GM12878 (cell line): ENCODE measurements at regions not wholly inside any gene's neighbourhood (a gene's known extent, or its start where the extent isn't known, plus 50 kb on each side); places are given as distances from the start of the nearest gene placed in this dataset.

Experiments
- ATAC-seq: fragments of 200-7000 bp; cut with Tn5 transposase; 3 replicates; pipeline ENCODE4 v1.9.1; 2020; ENCODE audit warnings: mild to moderate bottlenecking, moderate library complexity
- BruUV-seq: library from RNA; stranded (reverse); fragments of 400-500 nt; replicated peaks from 2 replicates; lab custom pipeline; 2021; lab: Mats Ljungman, UMichigan
- CTCF ChIA-PET: fragments of 300-600 bp; sonication (Branson Sonifier 250); formaldehyde crosslinking; extraction: SDS; loops from one replicate; lab custom pipeline; 2021; ENCODE audit warnings: inconsistent platforms; lab: Yijun Ruan, JAX
- POLR2A ChIA-PET: fragments of 350-600 bp; formaldehyde crosslinking; extraction: SDS; loops from one replicate; lab custom pipeline; 2021; ENCODE audit warnings: inconsistent platforms; lab: Charles Lee
- RAD21 ChIA-PET: fragments of 300-600 bp; sonication (Branson Sonifier 250); formaldehyde crosslinking; loops from one replicate; lab custom pipeline; 2023; ENCODE audit warnings: antibody characterized with exemption; ENCODE audit not compliant: unreplicated experiment; lab: Charles Lee
- SMC1A ChIA-PET: fragments of 300-600 bp; sonication (Branson Sonifier 250); formaldehyde crosslinking; loops from one replicate; lab custom pipeline; 2023; ENCODE audit not compliant: unreplicated experiment, uncharacterized antibody; lab: Charles Lee
- DNase-seq: peaks from one replicate; pipeline ENCODE4 v3.0.0-alpha.2; 2011; ENCODE audit warnings: low read depth, low spot score
- FAIRE-seq: peaks from 3 replicates; lab custom pipeline; 2011; peaks lifted over from hg19 to GRCh38; lab: Jason Lieb, UNC
- H2AFZ ChIP-seq: 2 replicates; pipeline ENCODE4 v1.6.0; 2011; ENCODE audit warnings: low read depth, low read length, control low read depth; ENCODE audit not compliant: control insufficient read depth
- H3K27ac ChIP-seq: 2 replicates; pipeline ENCODE4 v1.5.1; 2011; ENCODE audit warnings: control low read depth; ENCODE audit not compliant: control insufficient read depth, insufficient read depth
- H3K27me3 ChIP-seq, 2 experiments: replicated peaks in 1 of 2; 2 replicates each; pipeline versions ENCODE4 v1.6.0 to v1.6.1; 2011; ENCODE audit warnings: low read length in 1 of 2; ENCODE audit not compliant: control insufficient read depth in 2 of 2, insufficient read depth in 2 of 2
- H3K36me3 ChIP-seq, 2 experiments: 2 replicates each; pipeline ENCODE4 v1.5.1; 2011; ENCODE audit warnings: low read length in 1 of 2; ENCODE audit not compliant: control insufficient read depth in 2 of 2, insufficient read depth in 2 of 2
- H3K4me1 ChIP-seq: 2 replicates; pipeline ENCODE4 v1.6.1; 2011; ENCODE audit warnings: mild to moderate bottlenecking, low read length, moderate library complexity, mixed read lengths; ENCODE audit not compliant: control insufficient read depth, insufficient read depth
- H3K4me2 ChIP-seq: 2 replicates; pipeline ENCODE4 v1.6.0; 2011; ENCODE audit warnings: control low read depth; ENCODE audit not compliant: control insufficient read depth, insufficient read depth
- H3K4me3 ChIP-seq: fragments of 200-600 bp; sonication (generic); 2 replicates; pipeline ENCODE4 v1.5.1; 2016
- H3K79me2 ChIP-seq: 2 replicates; pipeline ENCODE4 v1.6.0; 2011; ENCODE audit warnings: low read length; ENCODE audit not compliant: control insufficient read depth, insufficient read depth
- H3K9ac ChIP-seq: 2 replicates; pipeline ENCODE4 v1.8.0; 2011; ENCODE audit warnings: low read length, control low read depth, mixed read lengths; ENCODE audit not compliant: control insufficient read depth, insufficient read depth
- H3K9me3 ChIP-seq: replicated peaks from 3 replicates; pipeline ENCODE4 v1.5.1; 2011; ENCODE audit warnings: mild to moderate bottlenecking, low read length; ENCODE audit not compliant: control insufficient read depth, insufficient read depth
- H4K20me1 ChIP-seq: 2 replicates; pipeline ENCODE4 v1.6.0; 2011; ENCODE audit not compliant: control insufficient read depth, insufficient read depth
- ASH2L ChIP-seq: fragments of 300-600, 200-600 bp; sonication (generic); IDR thresholded peaks from 2 replicates; pipeline ENCODE4 v1.6.1; 2017; ENCODE audit warnings: low read depth, mild to moderate bottlenecking, borderline replicate concordance
- ATF2 ChIP-seq: IDR thresholded peaks from 2 replicates; pipeline ENCODE4 v1.6.1; 2012; ENCODE audit warnings: low read length, inconsistent platforms
- ATF3 ChIP-seq: IDR thresholded peaks from 2 replicates; pipeline ENCODE4 v1.6.1; 2011; ENCODE audit warnings: low read depth, mild to moderate bottlenecking, low read length, moderate library complexity, borderline replicate concordance; ENCODE audit errors: extremely low read depth
- BCL11A ChIP-seq: IDR thresholded peaks from 2 replicates; pipeline ENCODE4 v1.6.1; 2011; ENCODE audit warnings: low read depth, low read length
- BCL3 ChIP-seq: IDR thresholded peaks from 2 replicates; pipeline ENCODE4 v1.6.1; 2011; ENCODE audit warnings: borderline replicate concordance, low read depth, mild to moderate bottlenecking, moderate library complexity, low read length; ENCODE audit not compliant: insufficient read depth, poor library complexity, severe bottlenecking
- CHD4 ChIP-seq: fragments of 200-600 bp; sonication (generic); IDR thresholded peaks from 2 replicates; pipeline ENCODE4 v1.6.1; 2016; ENCODE audit warnings: mild to moderate bottlenecking
- GATAD2B ChIP-seq: fragments of 450-650 bp; conservative IDR thresholded peaks from 2 replicates; pipeline ENCODE4 v1.6.1; 2017; ENCODE audit warnings: low read depth, mild to moderate bottlenecking, moderate library complexity
- IKZF2 ChIP-seq, 2 experiments: fragments of 450-650 bp; IDR thresholded peaks; 2 replicates each; pipeline ENCODE4 v1.6.1; 2017; ENCODE audit warnings: mild to moderate bottlenecking in 2 of 2, moderate library complexity in 2 of 2
- MXI1 ChIP-seq: fragments of 150-350 bp; IDR thresholded peaks from 2 replicates; pipeline ENCODE4 v1.6.1; 2011; ENCODE audit warnings: low read depth, mild to moderate bottlenecking, inconsistent platforms, low read length, improper control_type of control experiment
- NFXL1 ChIP-seq: fragments of 450-650 bp; IDR thresholded peaks from 2 replicates; pipeline ENCODE4 v1.6.1; 2017; ENCODE audit warnings: antibody characterized with exemption, mild to moderate bottlenecking, borderline replicate concordance
- NR2C2 ChIP-seq: IDR thresholded peaks from 2 replicates; pipeline ENCODE4 v1.6.1; 2011; ENCODE audit warnings: borderline replicate concordance, low read depth; ENCODE audit not compliant: control insufficient read depth, insufficient read length
- PAX5 ChIP-seq: IDR thresholded peaks from 2 replicates; pipeline ENCODE4 v1.6.1; 2011; ENCODE audit warnings: low read depth, low read length, borderline replicate concordance
- POU2F2 ChIP-seq: IDR thresholded peaks from 3 replicates; pipeline ENCODE4 v1.6.1; 2011; ENCODE audit warnings: low read depth, mild to moderate bottlenecking, low read length, borderline replicate concordance
- RELA ChIP-seq: fragments of 450-650 bp; IDR thresholded peaks from 2 replicates; pipeline ENCODE4 v1.8.0; 2014; ENCODE audit warnings: borderline replicate concordance; ENCODE audit not compliant: partially characterized antibody
- SREBF2 ChIP-seq: IDR thresholded peaks from 2 replicates; pipeline ENCODE4 v1.6.1; 2012; ENCODE audit warnings: mild to moderate bottlenecking, low read length
- USF1 ChIP-seq: IDR thresholded peaks from 2 replicates; pipeline ENCODE4 v1.6.1; 2011; ENCODE audit warnings: borderline replicate concordance, low read depth, mild to moderate bottlenecking, moderate library complexity, mixed read lengths, low read length; ENCODE audit not compliant: insufficient read depth; ENCODE audit errors: extremely low read length
- WGBS: methylation state at CpG from one replicate; pipeline ENCODE4 v1.1.6; 2016; ENCODE audit warnings: low lambda C conversion rate; ENCODE audit not compliant: insufficient replicate concordance, insufficient coverage; ENCODE audit errors: missing lambda C conversion rate; 5-methylcytosine and 5-hydroxymethylcytosine counted together
- in situ Hi-C: fragments of 300-500 bp; cut with MboI; formaldehyde crosslinking; loops from 9 replicates; pipeline ENCODE4 v1.14.3; 2018; ENCODE audit warnings: mixed read lengths
- intact Hi-C: fragments of 100-400 bp; cut with micrococcal nuclease; formaldehyde crosslinking; loops from one replicate; pipeline ENCODE4 v1.14.2; 2022; ENCODE audit not compliant: unreplicated experiment

GRCh38 chr11:13223112-13223511, 54.5 kb upstream of the BMAL1 start:
- H3K79me2 ChIP-seq, result no peaks in the 10 kb centered on the region
- intact Hi-C loops (no loop called here), in situ Hi-C loops (no loop called here)
- no peak for ATAC-seq
- RAD21 ChIA-PET, result interaction anchor here (0.7 kb wide), 1 partner anchor 13 kb away, joined by 3 read pairs; no protein-coding TSS in a partner anchor
- H3K9ac ChIP-seq, result no peak overlapping the region
- POLR2A ChIA-PET, result no interaction called here
- 13% methylated on average over 5 of the region's 5 CpGs for WGBS
- H3K4me2 ChIP-seq, result no peak overlapping the region
- DNase-seq, result no peak
- H3K27ac ChIP-seq, result no peak overlapping the region
- H3K4me3 ChIP-seq, result no peak overlapping the region
- BruUV-seq, result no TSS peak
- no peak overlapping the region for H2AFZ ChIP-seq
- H3K4me1 ChIP-seq, result no peaks in the 10 kb centered on the region
- no peaks in the 10 kb centered on the region for H3K36me3 ChIP-seq
- CTCF ChIA-PET, result interaction anchor here (0.5 to 1.4 kb wide), 3 partner anchors 15 to 113 kb away, joined by 3 to 4 read pairs (median 3); no protein-coding TSS in a partner anchor
- no peaks in the 10 kb centered on the region for H4K20me1 ChIP-seq
- no peak for FAIRE-seq
- H3K27me3 ChIP-seq, result no peaks in the 10 kb centered on the region; a peak in 1 of 4 replicates
- SMC1A ChIA-PET, result interaction anchor here (0.9 to 1.1 kb wide), 2 partner anchors 28 to 121 kb away, joined by 3 to 4 read pairs; no protein-coding TSS in a partner anchor
- no peaks in the 10 kb centered on the region for H3K9me3 ChIP-seq
- TF ChIP-seq BCL11A (no peak), CHD4 (no peak), BCL3 (no peak), PAX5 (no peak), IKZF2 (IDR thresholded peaks at IDR 0.05) (no peak), RELA (no peak), POU2F2 (no peak), USF1 (no peak), ATF3 (no peak), SREBF2 (no peak), MXI1 (no peak), GATAD2B (no peak), ASH2L (no peak), NFXL1 (no peak), ATF2 (no peak), NR2C2 (no peak)
